Choroid plexus epithelial cell (primary cell): ENCODE measurements at regions not wholly inside any gene's neighbourhood (a gene's known extent, or its start where the extent isn't known, plus 50 kb on each side); places are given as distances from the start of the nearest gene placed in this dataset.

Experiments
- DNase-seq: peaks from one replicate; pipeline ENCODE4 v3.0.0-alpha.2; 2010; ENCODE audit warnings: low read depth
- H3K4me3 ChIP-seq: 2 replicates; pipeline ENCODE4 v1.5.1; 2011; ENCODE audit warnings: low read depth, mild to moderate bottlenecking, control low read depth, low read length, moderate library complexity
- TF ChIP-seq, protein P1 (sequence below): conservative IDR thresholded peaks from 2 replicates; pipeline ENCODE4 v1.5.1; 2011; ENCODE audit warnings: low read depth, mild to moderate bottlenecking, control low read depth, inconsistent platforms, low read length, moderate library complexity

- no peak overlapping the region for H3K4me3 ChIP-seq
- TF ChIP-seq, protein P1, sequence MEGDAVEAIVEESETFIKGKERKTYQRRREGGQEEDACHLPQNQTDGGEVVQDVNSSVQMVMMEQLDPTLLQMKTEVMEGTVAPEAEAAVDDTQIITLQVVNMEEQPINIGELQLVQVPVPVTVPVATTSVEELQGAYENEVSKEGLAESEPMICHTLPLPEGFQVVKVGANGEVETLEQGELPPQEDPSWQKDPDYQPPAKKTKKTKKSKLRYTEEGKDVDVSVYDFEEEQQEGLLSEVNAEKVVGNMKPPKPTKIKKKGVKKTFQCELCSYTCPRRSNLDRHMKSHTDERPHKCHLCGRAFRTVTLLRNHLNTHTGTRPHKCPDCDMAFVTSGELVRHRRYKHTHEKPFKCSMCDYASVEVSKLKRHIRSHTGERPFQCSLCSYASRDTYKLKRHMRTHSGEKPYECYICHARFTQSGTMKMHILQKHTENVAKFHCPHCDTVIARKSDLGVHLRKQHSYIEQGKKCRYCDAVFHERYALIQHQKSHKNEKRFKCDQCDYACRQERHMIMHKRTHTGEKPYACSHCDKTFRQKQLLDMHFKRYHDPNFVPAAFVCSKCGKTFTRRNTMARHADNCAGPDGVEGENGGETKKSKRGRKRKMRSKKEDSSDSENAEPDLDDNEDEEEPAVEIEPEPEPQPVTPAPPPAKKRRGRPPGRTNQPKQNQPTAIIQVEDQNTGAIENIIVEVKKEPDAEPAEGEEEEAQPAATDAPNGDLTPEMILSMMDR, result no peak
- no peak for DNase-seq
Measured at GRCh38 chr9:89719202-89719601, 114.4 kb downstream of the GADD45G start.

DNA sequence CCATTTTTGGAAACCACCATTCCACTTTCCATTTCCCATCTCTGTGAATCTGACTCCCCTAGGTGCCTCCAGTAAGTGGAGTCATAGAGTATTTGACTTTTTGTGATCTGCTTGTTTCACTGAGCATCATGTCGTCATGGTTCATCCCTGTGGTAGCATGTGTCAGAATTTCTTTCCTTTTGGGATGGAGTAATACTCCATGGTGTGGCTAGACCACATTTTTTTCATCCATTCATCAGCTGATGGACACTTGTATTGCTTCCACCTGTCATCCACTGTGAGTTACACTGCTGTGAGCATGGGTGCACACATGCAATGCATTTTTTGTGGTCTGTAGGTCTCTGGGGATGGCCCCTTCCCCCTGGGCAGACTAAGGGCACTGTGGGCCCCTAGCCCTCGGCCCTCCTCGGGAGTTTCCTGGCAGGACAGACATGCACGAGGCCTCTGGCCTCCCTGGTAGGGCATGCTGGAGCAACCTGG is 115.9 kb downstream of the GADD45G start:
- DNase-seq, result no peak
- no peak overlapping the region for H3K4me3 ChIP-seq
- TF ChIP-seq, protein P1, result no peak

- H3K4me3 ChIP-seq, result no peak overlapping the region
- TF ChIP-seq, protein P1, result no peak
- DNase-seq, result no peak
Measured at GRCh38 chr9:89721176-89721700, 116.4 kb downstream of the GADD45G start.

GRCh38 chr9:89721971-89722530 is 117.2 kb downstream of the GADD45G start:
- no peak overlapping the region for H3K4me3 ChIP-seq
- TF ChIP-seq, protein P1, result no peak
- DNase-seq, result no peak

DNA sequence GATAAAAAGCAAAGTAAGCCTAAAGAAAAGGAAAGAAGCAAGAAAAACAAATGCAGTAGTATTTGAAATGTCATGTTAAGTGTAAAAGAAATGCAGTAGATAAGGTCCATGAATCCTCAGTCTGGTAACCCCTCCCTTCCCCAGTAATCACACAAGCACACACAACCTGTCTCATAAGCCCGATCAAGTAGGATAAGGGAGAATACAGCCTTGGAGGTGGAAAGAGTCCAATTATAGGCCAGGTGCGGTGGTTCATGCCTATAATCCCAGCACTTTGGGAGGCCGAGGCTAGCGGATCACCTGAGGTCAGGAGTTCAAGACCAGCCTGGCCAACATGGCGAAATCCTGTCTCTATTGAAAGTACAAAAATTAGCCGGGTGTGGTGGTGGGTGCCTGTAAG is 117.9 kb downstream of the GADD45G start:
- TF ChIP-seq, protein P1, result no peak

GRCh38 chr9:89723469-89724100 is 118.8 kb downstream of the GADD45G start:
- H3K4me3 ChIP-seq, result no peak overlapping the region
- TF ChIP-seq, protein P1, result no peak
- DNase-seq, result no peak

More for the DNA sequence above, 117.9 kb downstream of the GADD45G start:
- no peak overlapping the region for H3K4me3 ChIP-seq
- DNase-seq, result no peak
